Cardiac fibroblast (primary cell): ENCODE measurements at regions not wholly inside any gene's neighbourhood (a gene's known extent, or its start where the extent isn't known, plus 50 kb on each side); places are given as distances from the start of the nearest gene placed in this dataset.
"Not testable (repeated sequence)": the region's sequence is repeated elsewhere in the genome, so short reads cannot be mapped to it uniquely, and the experiment has no call there.

ENCODE experiments used
- DNase-seq, 2 donors: peaks; one replicate each; pipeline versions ENCODE4 v3.0.0 to v3.0.0-alpha.2; 2010; ENCODE audit warnings: low read depth in 2 of 2
- H3K4me3 ChIP-seq, 2 donors: replicated peaks in 1 of 2; 1 replicate in 1 of 2; 2 replicates in 1 of 2; pipeline ENCODE4 v1.5.1; 2011; ENCODE audit warnings: low read depth in 2 of 2, low read length in 2 of 2, mild to moderate bottlenecking in 2 of 2, moderate library complexity in 1 of 2
- TF ChIP-seq, protein P1 (sequence below): IDR thresholded peaks from one replicate; pipeline ENCODE4 v1.5.1; 2011; ENCODE audit warnings: low read depth, mild to moderate bottlenecking, low read length, inconsistent platforms

DNA sequence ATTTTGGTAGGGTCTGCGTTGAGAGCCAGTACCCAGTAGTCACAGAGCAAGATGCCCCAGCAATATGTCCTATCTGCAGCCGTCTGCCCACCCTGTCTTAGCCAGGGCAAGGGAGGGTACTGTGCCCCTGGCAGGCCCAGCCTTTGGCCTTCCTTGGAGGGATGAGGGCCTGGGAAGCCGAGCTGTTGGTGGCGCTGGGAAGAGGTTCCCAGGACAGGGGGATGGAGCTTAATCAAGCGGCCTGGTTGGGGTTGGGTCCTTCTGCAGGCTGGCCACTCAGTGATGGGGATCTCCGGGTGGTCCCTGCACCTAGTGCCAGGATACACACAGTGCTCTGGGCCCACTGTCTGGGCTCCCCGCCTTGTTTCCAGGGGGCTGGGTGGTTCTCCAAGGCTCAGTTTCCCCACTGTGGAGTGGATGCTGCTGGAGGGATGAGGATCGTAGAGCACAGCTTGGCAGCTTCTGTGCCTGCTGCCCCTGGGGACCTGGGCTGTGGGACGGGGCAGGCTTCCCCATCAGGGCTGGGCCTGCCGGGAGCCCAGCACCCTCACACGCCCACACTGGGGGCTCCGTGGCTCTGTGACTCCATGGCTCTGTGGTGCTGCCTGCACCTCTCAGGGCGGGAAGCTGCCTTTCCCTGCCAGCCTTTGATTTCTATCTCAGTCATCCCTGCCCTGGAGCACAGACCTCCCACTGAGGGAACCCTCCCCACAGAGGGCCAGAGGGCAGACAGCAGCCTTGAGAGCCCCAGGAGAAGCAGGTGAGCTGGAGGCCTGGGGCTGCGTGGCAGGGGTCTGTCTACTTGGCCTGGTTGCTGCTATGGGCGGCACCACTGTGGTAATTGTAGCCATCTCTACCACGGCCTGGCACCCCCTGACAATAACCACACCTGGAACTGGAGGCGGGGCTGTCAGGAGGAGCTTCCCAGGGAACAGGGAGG lies 357.0 kb downstream of the TMEM121 start:
- no peak for DNase-seq
- no peak overlapping the region for H3K4me3 ChIP-seq
- TF ChIP-seq, protein P1, sequence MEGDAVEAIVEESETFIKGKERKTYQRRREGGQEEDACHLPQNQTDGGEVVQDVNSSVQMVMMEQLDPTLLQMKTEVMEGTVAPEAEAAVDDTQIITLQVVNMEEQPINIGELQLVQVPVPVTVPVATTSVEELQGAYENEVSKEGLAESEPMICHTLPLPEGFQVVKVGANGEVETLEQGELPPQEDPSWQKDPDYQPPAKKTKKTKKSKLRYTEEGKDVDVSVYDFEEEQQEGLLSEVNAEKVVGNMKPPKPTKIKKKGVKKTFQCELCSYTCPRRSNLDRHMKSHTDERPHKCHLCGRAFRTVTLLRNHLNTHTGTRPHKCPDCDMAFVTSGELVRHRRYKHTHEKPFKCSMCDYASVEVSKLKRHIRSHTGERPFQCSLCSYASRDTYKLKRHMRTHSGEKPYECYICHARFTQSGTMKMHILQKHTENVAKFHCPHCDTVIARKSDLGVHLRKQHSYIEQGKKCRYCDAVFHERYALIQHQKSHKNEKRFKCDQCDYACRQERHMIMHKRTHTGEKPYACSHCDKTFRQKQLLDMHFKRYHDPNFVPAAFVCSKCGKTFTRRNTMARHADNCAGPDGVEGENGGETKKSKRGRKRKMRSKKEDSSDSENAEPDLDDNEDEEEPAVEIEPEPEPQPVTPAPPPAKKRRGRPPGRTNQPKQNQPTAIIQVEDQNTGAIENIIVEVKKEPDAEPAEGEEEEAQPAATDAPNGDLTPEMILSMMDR = no peak

DNA sequence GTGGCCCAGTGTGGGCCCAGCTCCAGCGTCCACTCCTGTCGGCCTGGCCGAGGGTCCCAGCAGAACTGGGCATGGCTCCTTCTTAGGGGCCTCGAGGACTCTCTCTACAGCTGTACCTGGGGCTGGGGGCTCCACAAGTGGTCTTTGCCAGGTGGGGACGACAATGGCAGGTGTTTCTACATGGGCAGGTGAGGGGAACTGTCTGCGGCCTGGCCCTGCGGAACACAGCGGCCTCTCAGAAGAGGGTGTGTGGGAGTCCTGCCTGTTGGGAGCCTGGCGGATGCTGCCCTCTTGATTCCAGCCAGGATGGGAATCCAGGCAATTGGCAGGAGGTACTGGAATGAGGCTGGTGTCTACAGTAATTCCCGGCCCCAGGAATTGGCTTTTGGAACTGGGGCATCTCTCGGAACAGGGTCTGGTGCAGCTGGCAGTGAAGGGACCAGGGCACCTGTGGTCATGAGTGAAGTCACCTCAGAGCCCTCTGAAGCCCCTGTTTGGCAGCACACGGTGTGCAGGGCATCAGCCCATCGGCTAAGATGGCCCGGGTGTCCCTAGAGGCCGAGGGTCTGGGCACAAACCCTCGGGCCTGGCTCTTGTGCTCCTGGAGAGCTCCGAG lies 357.9 kb downstream of the TMEM121 start:
- not testable (repeated sequence) for DNase-seq, H3K4me3 ChIP-seq

DNA sequence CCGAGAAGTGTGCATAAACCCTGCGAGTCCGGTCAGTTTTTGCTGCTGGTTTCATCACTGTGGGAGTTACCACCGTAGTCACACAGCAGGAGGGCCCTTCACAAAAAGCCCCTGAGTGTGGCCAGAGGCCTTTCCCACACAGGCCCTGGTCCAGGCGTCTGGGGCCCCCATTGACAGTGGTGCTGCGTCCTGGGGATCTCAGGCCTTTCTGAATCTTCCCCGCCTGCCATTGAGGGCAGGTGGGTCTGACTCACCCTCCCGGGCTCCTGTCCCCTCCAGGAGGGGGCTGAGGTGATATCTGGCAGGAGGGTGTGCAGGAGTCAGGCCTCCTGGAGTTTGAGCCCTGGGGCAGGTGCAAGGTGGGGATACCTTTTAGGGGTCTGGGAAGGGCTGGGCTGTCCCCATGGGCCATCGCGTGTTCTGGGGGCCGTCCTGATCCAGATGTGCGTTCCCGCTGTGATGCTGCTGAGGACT lies 358.5 kb downstream of the TMEM121 start:
- H3K4me3 ChIP-seq = no peak overlapping the region
- TF ChIP-seq, protein P1 = no peak
- DNase-seq = no peak

DNA sequence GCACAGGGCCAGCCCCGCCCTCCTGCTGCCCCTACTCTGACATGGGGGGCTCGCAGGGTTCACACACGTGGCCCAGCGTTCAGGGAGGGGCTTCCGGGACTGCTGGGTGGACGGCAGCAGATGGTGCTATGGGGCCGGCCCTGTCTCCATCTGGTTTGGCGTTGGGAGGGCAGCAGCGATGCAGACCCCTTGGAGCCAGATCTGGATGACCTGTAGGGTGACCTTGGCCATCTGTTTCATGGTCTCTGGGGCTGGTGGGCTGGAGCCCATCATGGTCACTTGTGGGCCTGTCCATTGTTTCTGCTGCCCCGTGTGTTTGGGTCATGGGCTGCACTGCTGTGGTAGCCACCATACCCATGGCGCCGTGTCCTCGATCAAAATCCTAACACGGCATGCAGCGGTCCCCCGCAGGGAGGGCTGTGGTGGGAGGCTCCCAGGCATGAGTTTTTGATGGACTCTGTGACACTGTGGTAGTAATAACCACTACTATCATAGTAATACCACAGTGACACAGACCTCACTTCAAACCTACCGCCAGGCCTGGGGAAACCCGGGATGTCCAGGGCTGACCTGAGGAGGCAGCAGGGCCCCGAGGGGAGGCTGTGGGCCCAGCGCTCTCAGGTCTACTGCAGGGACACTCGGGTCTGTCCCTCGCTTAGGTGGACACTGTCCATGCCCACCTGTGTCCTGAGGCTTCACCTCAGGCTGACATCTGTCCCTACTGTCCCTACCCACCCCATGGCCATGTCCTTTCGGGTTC lies 359.4 kb downstream of the TMEM121 start:
- no peak overlapping the region for H3K4me3 ChIP-seq
- TF ChIP-seq, protein P1 = no peak
- DNase-seq = no peak

DNA sequence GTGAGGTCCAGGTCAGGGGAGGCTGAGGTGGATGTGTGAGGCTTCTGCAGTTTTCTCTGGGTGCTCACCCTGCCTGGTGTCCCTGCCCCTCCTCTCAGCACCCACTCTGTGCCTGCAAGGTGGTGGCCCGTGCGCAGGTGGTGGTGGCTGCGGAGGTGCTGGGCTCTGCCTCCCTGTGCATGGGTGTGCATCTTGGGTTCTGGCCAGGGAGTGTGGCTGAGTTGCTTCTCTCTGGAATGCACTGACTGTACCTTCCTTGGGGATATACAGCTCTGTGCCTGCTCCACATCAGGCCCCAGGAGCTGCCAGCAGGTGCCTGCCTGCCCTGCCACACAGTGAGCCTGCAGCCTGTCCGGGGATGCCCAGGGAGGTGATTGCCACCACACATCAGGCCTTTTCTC lies 360.4 kb downstream of the TMEM121 start:
- not testable (repeated sequence) for DNase-seq, H3K4me3 ChIP-seq

DNA sequence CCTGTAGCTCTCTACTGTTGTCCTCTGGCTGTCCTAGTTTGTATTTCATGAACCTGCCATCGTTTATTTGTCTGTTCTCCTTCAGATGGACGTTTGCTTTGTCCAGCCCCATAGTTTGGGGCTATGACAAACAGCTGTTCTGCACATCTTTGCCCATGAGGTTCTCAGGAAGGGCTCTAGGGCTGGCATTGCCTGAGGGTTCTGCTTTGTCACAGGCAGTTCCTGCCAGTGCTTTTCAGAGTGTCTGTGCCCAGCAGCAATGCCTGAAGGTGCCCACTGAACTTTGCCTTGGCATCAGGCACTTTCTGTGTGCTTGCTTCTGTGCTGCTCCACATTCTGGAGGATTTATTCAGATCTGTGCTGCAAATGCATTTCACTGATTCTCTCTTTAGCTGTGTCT lies 361.3 kb downstream of the TMEM121 start:
- TF ChIP-seq, protein P1 = no peak
- no peak overlapping the region for H3K4me3 ChIP-seq
- DNase-seq = no peak

DNA sequence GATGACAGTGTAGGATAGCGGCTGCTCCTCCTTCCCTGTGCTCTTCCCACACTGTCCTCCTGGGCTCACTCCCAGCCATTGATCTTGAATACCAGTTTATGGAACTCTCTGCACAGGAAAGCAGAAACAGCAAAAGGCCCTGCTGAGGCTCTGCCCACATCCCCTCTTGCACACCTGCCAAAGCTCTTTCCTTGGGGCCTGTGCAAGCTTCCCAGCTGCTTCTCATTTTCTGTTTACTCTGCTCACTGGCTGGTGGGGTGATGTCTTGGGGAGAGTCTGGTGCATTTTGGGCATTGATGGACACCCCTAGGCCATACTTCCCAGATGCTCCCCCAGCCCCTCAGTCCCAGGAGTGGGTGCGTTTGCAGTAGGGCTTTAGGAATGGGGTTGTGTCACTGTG lies 361.8 kb downstream of the TMEM121 start:
- TF ChIP-seq, protein P1 = no peak
- DNase-seq = no peak
- H3K4me3 ChIP-seq = no peak overlapping the region
